ENCODE measurements at regions not wholly inside any gene's neighbourhood (a gene's known extent, or its start where the extent isn't known, plus 50 kb on each side); places are given as distances from the start of the nearest gene placed in this dataset.
"Not testable (repeated sequence)": the region's sequence is repeated elsewhere in the genome, so short reads cannot be mapped to it uniquely, and the experiment has no call there.

- H2BK20ac ChIP-seq (ENCODE audit: low read depth, low read length) = no peak overlapping the region
- no TSS peak for BruUV-seq (replicated peaks)
- WGBS, 2 experiments (ENCODE audit: extremely low coverage in 2 of 2, insufficient read length in 1 of 2) = 85% methylated on average over 5 of the region's 12 CpGs; no CpG with 5 or more reads in 1 of the 2 experiments
- no peak overlapping the region for H2AK9ac ChIP-seq (replicated peaks; ENCODE audit: low read depth, low read length, poor library complexity)
- H4K5ac ChIP-seq (ENCODE audit: low read depth, low read length) = no peak overlapping the region
- ATAC-seq (ENCODE audit: low read depth) (no peak), DNase-seq (no peak)
- H2BK120ac ChIP-seq (ENCODE audit: low read depth, low read length) = no peak overlapping the region
- no peaks in the 10 kb centered on the region for H3K79me1 ChIP-seq (ENCODE audit: low read depth in 1 of 2, low read length in 2 of 2)
- no peak overlapping the region for H4K8ac ChIP-seq (ENCODE audit: low read depth in 2 of 2, low read length in 2 of 2)
- H3K14ac ChIP-seq (replicated peaks; ENCODE audit: low read depth, low read length) = no peak overlapping the region
- no peak overlapping the region for H3K18ac ChIP-seq (ENCODE audit: low read depth, low read length)
- H3K23ac ChIP-seq (ENCODE audit: low read depth, low read length) = no peak overlapping the region
- no peak overlapping the region for H2BK5ac ChIP-seq (ENCODE audit: low read depth, low read length, poor library complexity, severe bottlenecking)
- no peak overlapping the region for H3K4me2 ChIP-seq (ENCODE audit: low read depth, low read length)
- no peak overlapping the region for H3K56ac ChIP-seq (ENCODE audit: extremely low read depth, insufficient read depth, low read length)
- H4K91ac ChIP-seq (ENCODE audit: insufficient read depth, low read depth, low read length) = no peak overlapping the region
- peaks cover 7% of the 10 kb centered on the region; the same call in 1 of the 2 replicates for H3K9me3 ChIP-seq (ENCODE audit: control insufficient read depth, insufficient read depth, low read length)
- H2BK15ac ChIP-seq (ENCODE audit: low read depth, low read length) = no peak overlapping the region
- POLR2A ChIA-PET (ENCODE audit: unreplicated experiment) = no interaction called here
- CTCF ChIA-PET = no interaction called here
- no peaks in the 10 kb centered on the region for H3K4me1 ChIP-seq (ENCODE audit: control insufficient read depth, insufficient read depth, low read length)
- no peaks in the 10 kb centered on the region for H4K20me1 ChIP-seq (ENCODE audit: insufficient read depth, low read length)
- in situ Hi-C loops (cut with MboI; ENCODE audit: low sequenced_read_pairs) = no loop called here
- H3K36me3 ChIP-seq (ENCODE audit: control insufficient read depth, insufficient read depth, low read length) = no peaks in the 10 kb centered on the region
- no peak overlapping the region for H3K9ac ChIP-seq (ENCODE audit: low read depth, low read length)
- H3K4me3 ChIP-seq (ENCODE audit: insufficient read depth, low read depth, low read length) = no peak overlapping the region
- no peak overlapping the region for H2AFZ ChIP-seq (replicated peaks; ENCODE audit: low read length, poor library complexity)
- TF ChIP-seq SMC3 (IDR thresholded peaks at IDR 0.05; ENCODE audit: low read depth, low read length) = no peak
- TF ChIP-seq POLR2A (IDR thresholded peaks at IDR 0.05; ENCODE audit: low read depth, low read length) = no peak
- no peak for TF ChIP-seq CEBPB (IDR thresholded peaks at IDR 0.05; ENCODE audit: low read depth, low read length)
- no peak for TF ChIP-seq CHD1 (IDR thresholded peaks at IDR 0.05; ENCODE audit: low read depth, low read length)
- TF ChIP-seq MAZ (IDR thresholded peaks at IDR 0.05; ENCODE audit: borderline replicate concordance, low read depth, low read length) = no peak
- no peak for TF ChIP-seq USF2 (IDR thresholded peaks at IDR 0.05; ENCODE audit: low read depth, low read length)
- TF ChIP-seq MXI1 (IDR thresholded peaks at IDR 0.05; ENCODE audit: borderline replicate concordance, low read depth, low read length) = no peak
- no peaks in the 10 kb centered on the region for H3K27me3 ChIP-seq (ENCODE audit: control insufficient read depth, insufficient read depth, low read length)
- no peak overlapping the region for H3K4ac ChIP-seq (ENCODE audit: low read depth, low read length)
- intact Hi-C loops (cut with micrococcal nuclease) = no loop called here
- no peak overlapping the region for H2AK5ac ChIP-seq (ENCODE audit: low read depth, low read length)
- dilution Hi-C loops (cut with HindIII; ENCODE audit: low sequenced_read_pairs, unreplicated experiment) = no loop called here
- H3K9me1 ChIP-seq (ENCODE audit: insufficient read depth, low read length) = no peaks in the 10 kb centered on the region
- H3K27ac ChIP-seq (ENCODE audit: insufficient read depth, low read length) = no peak overlapping the region
These were observed 872.2 kb upstream of the AUTS2 start for GRCh38 chr7:68725843-68726785.

- H2AFZ ChIP-seq (replicated peaks; ENCODE audit: low read length, poor library complexity); H3K14ac ChIP-seq (replicated peaks; ENCODE audit: low read depth, low read length); H4K8ac ChIP-seq (ENCODE audit: low read depth in 2 of 2, low read length in 2 of 2); DNase-seq; H3K36me3 ChIP-seq (ENCODE audit: control insufficient read depth, insufficient read depth, low read length); H3K4ac ChIP-seq (ENCODE audit: low read depth, low read length); H4K91ac ChIP-seq (ENCODE audit: insufficient read depth, low read depth, low read length); H3K9ac ChIP-seq (ENCODE audit: low read depth, low read length); H3K9me1 ChIP-seq (ENCODE audit: insufficient read depth, low read length); BruUV-seq (replicated peaks); dilution Hi-C loops (cut with HindIII; ENCODE audit: low sequenced_read_pairs, unreplicated experiment); H3K9me3 ChIP-seq (ENCODE audit: control insufficient read depth, insufficient read depth, low read length); POLR2A ChIA-PET (ENCODE audit: unreplicated experiment); H2AK5ac ChIP-seq (ENCODE audit: low read depth, low read length); H3K27ac ChIP-seq (ENCODE audit: insufficient read depth, low read length); H3K56ac ChIP-seq (ENCODE audit: extremely low read depth, insufficient read depth, low read length); H2BK120ac ChIP-seq (ENCODE audit: low read depth, low read length); CTCF ChIA-PET; H4K20me1 ChIP-seq (ENCODE audit: insufficient read depth, low read length); H3K4me2 ChIP-seq (ENCODE audit: low read depth, low read length); H3K23ac ChIP-seq (ENCODE audit: low read depth, low read length); H3K18ac ChIP-seq (ENCODE audit: low read depth, low read length); ATAC-seq (ENCODE audit: low read depth); H3K79me1 ChIP-seq (ENCODE audit: low read depth in 1 of 2, low read length in 2 of 2); H2BK5ac ChIP-seq (ENCODE audit: low read depth, low read length, poor library complexity, severe bottlenecking); H3K4me1 ChIP-seq (ENCODE audit: control insufficient read depth, insufficient read depth, low read length); H2BK20ac ChIP-seq (ENCODE audit: low read depth, low read length); H4K5ac ChIP-seq (ENCODE audit: low read depth, low read length); intact Hi-C loops (cut with micrococcal nuclease); H3K27me3 ChIP-seq (ENCODE audit: control insufficient read depth, insufficient read depth, low read length); H2BK15ac ChIP-seq (ENCODE audit: low read depth, low read length); H2AK9ac ChIP-seq (replicated peaks; ENCODE audit: low read depth, low read length, poor library complexity); H3K4me3 ChIP-seq (ENCODE audit: insufficient read depth, low read depth, low read length); in situ Hi-C loops (cut with MboI; ENCODE audit: low sequenced_read_pairs): not testable (repeated sequence)
- WGBS, 2 experiments (ENCODE audit: extremely low coverage in 2 of 2, insufficient read length in 1 of 2) = no CpG with 5 or more reads among the region's 6 CpGs
These were observed 869.6 kb upstream of the AUTS2 start for GRCh38 chr7:68728720-68729119.

Data from IMR-90 (cell line).